DMS153 (cell line): ENCODE measurements at regions not wholly inside any gene's neighbourhood (a gene's known extent, or its start where the extent isn't known, plus 50 kb on each side); places are given as distances from the start of the nearest gene placed in this dataset.

Source experiments
- DNase-seq: peaks from one replicate; lab custom pipeline; 2025; lab: John Stamatoyannopoulos, UW

GRCh38 chr12:22900401-22900800, 275.4 kb downstream of the ETNK1 start:
- no peak for DNase-seq

DNA sequence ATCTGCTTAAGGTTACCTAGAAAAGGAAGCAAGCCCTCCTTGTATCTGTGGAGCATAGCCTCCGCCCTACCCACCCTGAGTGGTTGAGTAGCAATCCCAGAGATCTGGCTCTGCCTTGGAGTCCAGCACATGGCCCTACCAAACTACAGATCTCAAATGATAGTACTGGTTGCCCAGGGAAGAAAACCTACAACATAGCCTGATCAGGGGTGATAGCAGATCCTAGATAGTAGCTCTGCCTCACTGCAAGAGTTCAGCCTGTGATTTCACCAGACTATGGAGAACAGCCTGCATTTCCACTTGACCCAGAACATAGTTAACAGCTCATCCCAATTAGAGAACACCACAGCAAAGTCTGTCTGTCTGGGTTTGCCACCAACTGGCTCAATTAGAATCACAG, 279.5 kb downstream of the ETNK1 start:
- DNase-seq, result no peak

- no peak for DNase-seq
Observed at GRCh38 chr12:22916241-22916640, 291.3 kb downstream of the ETNK1 start.

DNA sequence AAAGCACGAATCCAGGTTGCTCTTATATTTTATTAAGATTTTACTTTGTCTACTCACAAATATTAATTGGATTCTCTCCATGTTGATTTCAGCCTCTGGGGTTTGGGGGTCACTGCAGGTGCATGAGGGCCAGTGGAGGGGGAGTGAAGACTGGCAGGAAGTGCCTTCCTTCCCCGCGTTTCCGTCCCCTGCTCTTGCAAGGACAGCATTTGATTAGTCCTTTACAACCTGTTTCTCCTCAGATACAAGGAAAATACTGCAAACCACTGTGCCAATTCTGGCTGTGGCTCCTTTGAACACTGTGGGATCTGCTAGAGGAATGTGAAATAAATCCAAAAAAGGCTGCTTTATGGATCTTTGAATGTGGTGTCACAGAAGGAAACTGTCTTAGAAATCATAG, 291.8 kb downstream of the ETNK1 start:
- no peak for DNase-seq

DNA sequence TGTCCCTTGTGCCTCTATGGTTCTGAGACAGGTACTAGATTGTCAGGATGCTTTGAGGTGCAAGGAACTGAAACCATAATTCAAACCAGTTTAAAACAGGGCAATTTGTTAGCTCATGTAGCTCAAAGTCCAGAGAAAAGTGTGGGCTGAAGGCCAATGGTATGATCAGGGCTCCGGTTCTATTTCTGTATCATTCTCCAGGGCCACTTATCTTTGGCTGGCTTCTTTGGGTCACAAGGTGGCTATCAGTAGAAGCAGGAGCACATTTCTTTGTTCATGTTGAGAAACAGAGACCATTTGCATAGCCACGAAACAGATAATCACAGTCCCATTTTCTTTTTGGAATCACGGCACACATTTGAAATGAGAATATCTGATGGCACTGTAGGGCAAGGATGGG, 294.9 kb downstream of the ETNK1 start:
- DNase-seq, result no peak

GRCh38 chr12:22923768-22924167, 298.8 kb downstream of the ETNK1 start:
- no peak for DNase-seq

DNA sequence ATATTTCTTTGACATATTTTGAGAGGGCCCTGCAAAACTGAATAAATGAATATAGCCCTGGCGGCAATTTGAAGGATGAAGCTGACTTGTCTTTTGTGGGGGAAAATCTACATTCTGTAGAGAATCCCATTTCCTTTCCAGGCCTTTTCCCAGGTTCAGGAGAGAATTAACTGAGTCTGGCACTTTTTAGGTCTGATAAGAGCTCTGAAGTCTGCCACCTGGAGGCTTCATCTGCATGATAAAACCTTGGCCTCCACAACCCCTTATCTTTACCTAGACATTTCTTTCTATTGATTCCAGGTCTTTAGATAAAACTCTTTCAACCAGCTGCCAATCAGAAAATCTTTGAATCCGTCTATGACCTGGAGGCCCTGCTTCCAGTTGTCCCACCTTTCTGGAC, 299.4 kb downstream of the ETNK1 start:
- DNase-seq, result no peak

DNA sequence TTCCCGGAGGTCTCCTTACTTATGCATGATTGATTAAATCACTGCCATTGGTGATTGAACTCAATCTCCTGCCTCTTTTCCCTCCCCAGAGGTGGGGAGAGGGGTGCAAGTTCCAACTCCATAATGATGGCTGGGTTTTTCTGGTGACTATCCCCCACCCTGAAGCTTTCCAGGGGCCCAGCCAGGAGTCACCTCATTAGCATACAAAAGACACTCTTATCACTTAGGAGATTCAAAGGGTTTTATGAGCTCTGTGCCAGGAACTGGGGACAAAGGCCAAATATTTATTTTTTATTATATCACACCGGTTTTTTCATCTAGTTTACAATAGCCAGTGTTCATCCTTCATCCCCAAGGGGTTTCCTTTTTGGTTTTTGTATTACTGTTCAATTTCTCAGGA, 300.7 kb downstream of the ETNK1 start:
- DNase-seq, result no peak

DNA sequence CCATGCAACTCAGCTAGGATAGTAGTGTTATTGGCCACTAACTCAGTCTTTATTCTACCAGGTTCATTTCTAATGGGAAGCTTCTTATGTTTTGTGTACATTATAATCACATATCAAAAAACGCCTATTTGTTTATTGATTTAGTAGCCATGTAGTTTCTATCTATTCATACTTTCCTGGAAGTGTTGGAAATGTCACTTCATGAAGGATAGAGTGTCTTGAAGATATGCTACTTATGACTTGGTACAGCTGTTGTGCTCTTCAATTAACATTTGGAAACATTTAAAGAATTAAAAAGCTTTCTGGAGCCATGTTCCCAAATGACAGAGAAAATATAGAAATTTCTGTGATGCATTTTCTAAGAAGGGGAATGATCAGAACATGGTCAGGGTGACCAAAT, 307.5 kb downstream of the ETNK1 start:
- no peak for DNase-seq

- DNase-seq, result peak; percentile 38
Observed at GRCh38 chr12:22935090-22935489, 310.1 kb downstream of the ETNK1 start.

GRCh38 chr12:22935501-22935900, 310.5 kb downstream of the ETNK1 start:
- no peak for DNase-seq

DNA sequence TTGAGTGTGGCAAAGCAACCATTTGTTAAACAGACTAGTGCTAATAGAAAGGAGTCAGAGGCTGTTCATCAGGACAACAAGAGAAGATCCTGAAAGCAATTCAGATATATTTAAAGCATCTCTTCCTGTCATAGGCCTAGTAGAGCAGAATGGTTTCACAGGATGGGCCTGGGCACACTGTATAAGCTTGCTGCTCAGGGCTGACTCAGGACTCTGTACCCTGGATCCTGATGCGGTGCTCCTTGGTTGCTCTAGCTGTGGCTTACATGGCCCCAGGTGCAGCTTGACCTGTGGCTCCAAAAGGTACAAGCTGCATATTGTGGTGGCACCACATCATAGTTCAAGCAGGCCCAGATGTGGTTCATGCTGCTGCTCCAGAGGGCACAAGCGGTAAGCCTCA, 313.4 kb downstream of the ETNK1 start:
- DNase-seq, result no peak

GRCh38 chr12:22951206-22951605, 326.2 kb downstream of the ETNK1 start:
- no peak for DNase-seq

DNA sequence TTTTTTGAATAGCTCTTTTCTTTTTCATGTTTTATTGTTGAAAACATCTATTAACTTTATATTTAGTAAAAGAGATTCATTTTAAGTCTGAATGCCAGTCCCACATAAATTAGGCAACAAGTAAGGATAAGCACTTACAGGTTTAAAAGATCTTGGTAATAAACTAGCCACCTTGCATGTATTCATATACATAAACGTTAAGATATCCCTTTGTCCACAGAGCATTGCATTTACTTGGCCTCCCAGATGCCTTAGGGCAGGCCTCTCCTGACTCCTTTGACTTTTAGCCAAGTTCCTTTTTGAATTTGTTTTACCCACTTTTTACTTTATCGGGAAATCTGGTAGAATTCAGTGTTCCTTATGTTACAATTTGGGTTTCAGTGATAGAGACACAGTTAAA, 331.7 kb downstream of the ETNK1 start:
- DNase-seq, result no peak

DNA sequence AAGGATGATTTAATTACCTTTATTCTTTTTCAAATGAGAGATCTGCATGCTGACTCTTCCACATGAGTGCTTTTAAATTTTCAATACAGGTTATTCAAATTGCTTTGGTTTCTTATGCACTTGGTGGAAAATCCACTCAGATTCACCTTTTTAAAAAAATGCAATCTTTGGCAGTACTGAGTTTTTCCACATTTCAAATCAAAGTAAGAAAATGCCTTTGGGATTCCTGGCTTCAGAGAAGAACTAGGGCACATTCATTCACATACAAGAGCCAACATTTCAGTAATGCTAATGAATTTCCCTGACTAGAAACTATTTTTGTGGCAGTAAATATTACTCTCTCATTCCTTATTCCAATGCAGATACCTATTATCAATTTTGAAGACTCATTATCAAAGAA, 342.2 kb downstream of the ETNK1 start:
- no peak for DNase-seq

DNA sequence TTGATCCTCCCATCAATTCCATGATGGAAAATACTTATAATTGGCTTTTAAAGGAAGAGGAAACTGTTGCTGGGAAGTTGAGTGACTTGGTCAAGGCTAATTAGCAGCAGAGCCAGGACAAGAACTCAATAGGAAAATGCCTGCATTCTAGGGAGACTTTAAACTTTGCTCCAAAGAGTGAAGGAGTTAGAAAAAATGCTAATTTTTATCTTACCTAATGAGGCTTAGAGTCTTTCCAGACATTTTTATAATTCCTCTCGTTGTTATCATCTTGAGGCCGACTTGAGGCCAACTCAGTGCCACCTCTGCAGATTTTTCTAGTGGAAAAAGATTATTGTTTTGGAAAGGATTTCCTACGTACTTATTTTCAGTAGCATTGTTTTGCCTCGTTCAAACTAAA, 344.6 kb downstream of the ETNK1 start:
- DNase-seq, result no peak

GRCh38 chr12:22971247-22971646, 346.3 kb downstream of the ETNK1 start:
- no peak for DNase-seq

- no peak for DNase-seq
Observed at GRCh38 chr12:22971701-22972191, 346.8 kb downstream of the ETNK1 start.

- no peak for DNase-seq
Observed at GRCh38 chr12:22974865-22975264, 349.9 kb downstream of the ETNK1 start.

DNA sequence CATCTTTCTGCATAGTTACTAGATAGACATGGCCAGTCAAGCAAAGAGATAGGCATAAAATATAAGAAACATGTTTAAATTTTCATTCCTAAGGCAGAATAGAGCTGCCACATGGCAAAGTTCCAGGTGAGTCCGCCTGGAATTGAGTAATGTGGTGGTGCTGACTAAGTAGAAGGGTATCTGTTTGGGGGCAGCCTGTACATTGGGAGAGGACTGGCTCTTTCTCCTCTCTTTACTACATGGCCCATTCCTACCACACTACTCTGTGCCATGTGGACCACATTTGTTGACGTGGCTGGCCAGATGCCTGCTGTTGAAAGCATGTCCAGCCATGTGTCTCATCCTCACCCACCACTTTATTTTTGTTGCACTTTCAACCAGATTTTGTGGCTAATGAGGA, 354.0 kb downstream of the ETNK1 start:
- no peak for DNase-seq

DNA sequence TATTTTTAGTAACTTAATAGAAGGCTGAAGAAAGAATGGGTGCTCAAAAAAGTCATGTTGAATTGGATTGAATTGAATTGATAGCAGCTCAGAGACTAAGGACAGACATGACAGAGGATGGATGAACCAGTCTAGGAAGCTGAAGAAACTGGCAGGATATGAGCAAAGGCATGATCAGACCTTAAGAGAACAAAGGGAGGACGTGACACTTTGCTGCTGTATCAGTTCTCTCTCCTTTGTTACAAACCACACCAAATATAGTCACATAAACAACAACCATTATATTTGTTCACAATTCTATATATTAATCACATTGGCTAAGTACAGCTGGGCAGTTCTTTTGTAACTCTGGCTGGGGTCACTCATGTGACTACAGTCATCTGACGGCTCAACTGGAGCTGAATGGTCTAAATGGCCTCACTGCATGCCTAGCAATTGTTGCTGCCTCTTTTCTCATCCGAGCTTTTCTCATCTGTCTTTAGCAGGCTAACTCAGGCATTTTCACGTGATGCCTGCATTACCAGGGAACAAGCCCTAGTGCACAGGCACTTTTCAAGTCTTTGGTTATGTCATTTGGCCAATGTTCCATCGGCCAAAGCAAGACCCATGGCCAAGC, 355.0 kb downstream of the ETNK1 start:
- DNase-seq, result no peak

GRCh38 chr12:22981711-22982110, 356.7 kb downstream of the ETNK1 start:
- no peak for DNase-seq

- DNase-seq, result no peak
Observed at GRCh38 chr12:22982635-22983034, 357.7 kb downstream of the ETNK1 start.

- DNase-seq, result no peak
Observed at GRCh38 chr12:22986997-22987396, 362.0 kb downstream of the ETNK1 start.

- no peak for DNase-seq
Observed at GRCh38 chr12:22990501-22990900, 365.5 kb downstream of the ETNK1 start.
